ENCODE measurements at regions not wholly inside any gene's neighbourhood (a gene's known extent, or its start where the extent isn't known, plus 50 kb on each side); places are given as distances from the start of the nearest gene placed in this dataset.

- TF ChIP-seq CTCF (IDR thresholded peaks at IDR 0.05), result no peak
- POLR2A ChIA-PET, result no interaction called here
- no peak overlapping the region for H3K4me3 ChIP-seq (ENCODE audit: low read length)
- intact Hi-C loops (cut with DNase I, micrococcal nuclease), result no loop called here
- Mint-ChIP-seq H3K27me3 (peaks cover 4% of the 10 kb centered on the region), H3K9me3 (no peaks in the 10 kb centered on the region), H3K36me3 (ENCODE audit: low read depth) (no peaks in the 10 kb centered on the region), H3K4me1 (ENCODE audit: low read depth) (no peaks in the 10 kb centered on the region), H3K27ac (no peak overlapping the region), H3K4me3 (no peak overlapping the region)
- H3K36me3 ChIP-seq (ENCODE audit: insufficient read depth, low read length), result no peaks in the 10 kb centered on the region
- peaks cover 0 to 3% of the 10 kb centered on the region in 2 experiments for H3K9me3 ChIP-seq (ENCODE audit: control insufficient read depth in 1 of 2, insufficient read depth in 1 of 2, low read length in 2 of 2)
- DNase-seq (no peak), ATAC-seq (ENCODE audit: poor library complexity) (no peak)
- no peaks in the 10 kb centered on the region for H3K27me3 ChIP-seq (ENCODE audit: control insufficient read depth in 1 of 2, insufficient read depth in 2 of 2, low read length in 2 of 2)
- H3K4me1 ChIP-seq (ENCODE audit: insufficient read depth, low read length), result no peaks in the 10 kb centered on the region
- CTCF ChIA-PET, result no interaction called here
- H3K27ac ChIP-seq (ENCODE audit: low read depth in 1 of 2, low read length in 2 of 2), result no peak overlapping the region
Measured at GRCh38 chr11:15737320-15737719, 619.0 kb downstream of the SOX6 start.

GRCh38 chr11:15738931-15739330, 617.4 kb downstream of the SOX6 start:
- no peak for TF ChIP-seq CTCF (IDR thresholded peaks at IDR 0.05)
- Mint-ChIP-seq H3K9me3 (no peaks in the 10 kb centered on the region), H3K36me3 (ENCODE audit: low read depth) (no peaks in the 10 kb centered on the region), H3K27ac (no peak overlapping the region), H3K27me3 (peaks cover 4% of the 10 kb centered on the region), H3K4me1 (ENCODE audit: low read depth) (no peaks in the 10 kb centered on the region), H3K4me3 (no peak overlapping the region)
- Histone ChIP-seq H3K4me3 (ENCODE audit: low read length) (no peak overlapping the region), H3K4me1 (ENCODE audit: insufficient read depth, low read length) (no peaks in the 10 kb centered on the region), H3K27me3 (ENCODE audit: control insufficient read depth in 1 of 2, insufficient read depth in 2 of 2, low read length in 2 of 2) (no peaks in the 10 kb centered on the region), H3K9me3 (ENCODE audit: control insufficient read depth in 1 of 2, insufficient read depth in 1 of 2, low read length in 2 of 2) (peaks cover 0 to 3% of the 10 kb centered on the region in 2 experiments), H3K27ac (ENCODE audit: low read depth in 1 of 2, low read length in 2 of 2) (no peak overlapping the region), H3K36me3 (ENCODE audit: insufficient read depth, low read length) (no peaks in the 10 kb centered on the region)
- DNase-seq (no peak), ATAC-seq (ENCODE audit: poor library complexity) (no peak)
- intact Hi-C loops (cut with DNase I, micrococcal nuclease), result no loop called here
- CTCF ChIA-PET, result no interaction called here
- POLR2A ChIA-PET, result no interaction called here

DNA sequence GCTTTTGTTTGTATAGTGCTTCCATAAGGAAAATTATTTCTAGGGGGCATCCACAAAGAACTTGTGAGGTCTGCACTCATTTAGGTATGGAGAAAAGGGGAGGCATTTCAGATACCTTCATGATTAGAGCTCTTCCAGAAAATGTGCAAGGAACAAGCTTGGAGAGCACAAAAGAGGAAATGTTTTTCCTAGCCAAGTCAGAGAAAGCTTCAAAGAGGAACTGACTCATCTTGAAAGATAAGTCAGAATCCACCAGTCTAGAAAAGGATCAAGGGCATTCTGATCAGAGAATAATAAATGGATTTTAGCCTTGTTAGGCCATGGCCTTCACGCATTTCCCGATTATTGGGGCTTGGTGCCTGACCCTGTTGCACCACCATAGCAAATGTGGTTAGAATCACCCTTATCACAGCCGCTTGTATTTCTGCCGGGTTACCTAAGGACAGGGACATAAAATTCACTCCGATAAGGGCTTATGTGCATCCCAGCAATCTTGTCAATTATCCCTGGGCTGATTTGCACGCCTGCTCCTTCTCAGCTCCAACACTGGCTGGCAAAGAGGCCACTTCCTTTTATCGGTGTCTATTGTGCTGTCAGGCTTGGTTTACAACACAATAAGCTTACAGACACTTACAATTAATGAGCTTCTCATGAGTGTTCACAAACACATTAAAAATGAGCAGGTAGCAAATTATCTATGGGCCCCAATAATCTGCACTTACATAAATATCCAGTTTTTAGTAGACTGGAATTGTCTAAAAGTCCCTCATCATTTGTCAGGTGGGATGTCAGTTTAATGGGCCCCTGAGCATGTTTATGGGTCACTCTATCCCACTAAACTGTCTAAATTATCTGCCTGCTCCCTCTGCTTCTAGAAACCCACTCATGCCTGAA, 613.5 kb downstream of the SOX6 start:
- no peaks in the 10 kb centered on the region for H3K9me3 Mint-ChIP-seq
- intact Hi-C loops (cut with DNase I, micrococcal nuclease), result no loop called here
- POLR2A ChIA-PET, result no interaction called here
- H3K27me3 Mint-ChIP-seq, result peaks cover 4% of the 10 kb centered on the region
- CTCF ChIA-PET, result no interaction called here
- Histone ChIP-seq H3K36me3 (ENCODE audit: insufficient read depth, low read length) (no peaks in the 10 kb centered on the region), H3K4me3 (ENCODE audit: low read length) (no peak overlapping the region), H3K27me3 (ENCODE audit: control insufficient read depth in 1 of 2, insufficient read depth in 2 of 2, low read length in 2 of 2) (no peaks in the 10 kb centered on the region), H3K9me3 (ENCODE audit: control insufficient read depth in 1 of 2, insufficient read depth in 1 of 2, low read length in 2 of 2) (peaks cover 0 to 3% of the 10 kb centered on the region in 2 experiments), H3K27ac (ENCODE audit: low read depth in 1 of 2, low read length in 2 of 2) (no peak overlapping the region), H3K4me1 (ENCODE audit: insufficient read depth, low read length) (no peaks in the 10 kb centered on the region)
- DNase-seq (no peak), ATAC-seq (ENCODE audit: poor library complexity) (no peak)
- TF ChIP-seq CTCF (IDR thresholded peaks at IDR 0.05), result no peak
- H3K4me1 Mint-ChIP-seq (ENCODE audit: low read depth), result no peaks in the 10 kb centered on the region
- no peak overlapping the region for H3K4me3 Mint-ChIP-seq
- no peaks in the 10 kb centered on the region for H3K36me3 Mint-ChIP-seq (ENCODE audit: low read depth)
- H3K27ac Mint-ChIP-seq, result no peak overlapping the region
